Colonic mucosa (tissue), 4 donors: ENCODE measurements at regions not wholly inside any gene's neighbourhood (a gene's known extent, or its start where the extent isn't known, plus 50 kb on each side); places are given as distances from the start of the nearest gene placed in this dataset.

Experiments
- DNase-seq: peaks from one replicate; pipeline ENCODE4 v3.0.0-alpha.2; 2020
- H3K27ac ChIP-seq: fragments of 200-600 bp; one replicate; pipeline ENCODE4 v1.8.0; 2021
- H3K27me3 ChIP-seq: fragments of 200-600 bp; one replicate; pipeline ENCODE4 v1.8.0; 2021
- H3K36me3 ChIP-seq: fragments of 200-600 bp; one replicate; pipeline ENCODE4 v1.8.0; 2021
- H3K4me1 ChIP-seq: fragments of 200-600 bp; one replicate; pipeline ENCODE4 v1.8.0; 2021; ENCODE audit warnings: mild to moderate bottlenecking
- H3K4me3 ChIP-seq: fragments of 200-600 bp; one replicate; pipeline ENCODE4 v1.8.0; 2021
- H3K9ac ChIP-seq, 2 donors: one replicate each; pipeline ENCODE4 v1.7.0; 2013; ENCODE audit warnings: control low read depth in 2 of 2, low read depth in 2 of 2, low read length in 2 of 2
- H3K9me3 ChIP-seq: fragments of 200-600 bp; one replicate; pipeline ENCODE4 v1.8.0; 2021
- intact Hi-C: fragments of 100-400 bp; cut with DNase I; formaldehyde crosslinking; loops from one replicate; pipeline ENCODE4 v1.14.1; 2022
- TF ChIP-seq, protein P1 (sequence below): fragments of 200-600 bp; IDR thresholded peaks from one replicate; pipeline ENCODE4 v1.8.0; 2022; ENCODE audit warnings: antibody characterized with exemption, mild to moderate bottlenecking
- donor health status: healthy.
- donor health status: DM: no; HTN: no; CAD: no.
- donor health status: DM: no; HTN: no; CAD: no.

- Histone ChIP-seq H3K27me3 (no peaks in the 10 kb centered on the region), H3K27ac (no peak overlapping the region), H3K9me3 (no peaks in the 10 kb centered on the region), H3K36me3 (no peaks in the 10 kb centered on the region), H3K4me3 (no peak overlapping the region), H3K4me1 (no peaks in the 10 kb centered on the region), H3K9ac (no peak overlapping the region)
- no peak for DNase-seq
- TF ChIP-seq, protein P1, sequence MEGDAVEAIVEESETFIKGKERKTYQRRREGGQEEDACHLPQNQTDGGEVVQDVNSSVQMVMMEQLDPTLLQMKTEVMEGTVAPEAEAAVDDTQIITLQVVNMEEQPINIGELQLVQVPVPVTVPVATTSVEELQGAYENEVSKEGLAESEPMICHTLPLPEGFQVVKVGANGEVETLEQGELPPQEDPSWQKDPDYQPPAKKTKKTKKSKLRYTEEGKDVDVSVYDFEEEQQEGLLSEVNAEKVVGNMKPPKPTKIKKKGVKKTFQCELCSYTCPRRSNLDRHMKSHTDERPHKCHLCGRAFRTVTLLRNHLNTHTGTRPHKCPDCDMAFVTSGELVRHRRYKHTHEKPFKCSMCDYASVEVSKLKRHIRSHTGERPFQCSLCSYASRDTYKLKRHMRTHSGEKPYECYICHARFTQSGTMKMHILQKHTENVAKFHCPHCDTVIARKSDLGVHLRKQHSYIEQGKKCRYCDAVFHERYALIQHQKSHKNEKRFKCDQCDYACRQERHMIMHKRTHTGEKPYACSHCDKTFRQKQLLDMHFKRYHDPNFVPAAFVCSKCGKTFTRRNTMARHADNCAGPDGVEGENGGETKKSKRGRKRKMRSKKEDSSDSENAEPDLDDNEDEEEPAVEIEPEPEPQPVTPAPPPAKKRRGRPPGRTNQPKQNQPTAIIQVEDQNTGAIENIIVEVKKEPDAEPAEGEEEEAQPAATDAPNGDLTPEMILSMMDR = no peak
- intact Hi-C loops = no loop called here
Measured at GRCh38 chr11:57126766-57127400, 54.9 kb upstream of the LRRC55 start.

DNA sequence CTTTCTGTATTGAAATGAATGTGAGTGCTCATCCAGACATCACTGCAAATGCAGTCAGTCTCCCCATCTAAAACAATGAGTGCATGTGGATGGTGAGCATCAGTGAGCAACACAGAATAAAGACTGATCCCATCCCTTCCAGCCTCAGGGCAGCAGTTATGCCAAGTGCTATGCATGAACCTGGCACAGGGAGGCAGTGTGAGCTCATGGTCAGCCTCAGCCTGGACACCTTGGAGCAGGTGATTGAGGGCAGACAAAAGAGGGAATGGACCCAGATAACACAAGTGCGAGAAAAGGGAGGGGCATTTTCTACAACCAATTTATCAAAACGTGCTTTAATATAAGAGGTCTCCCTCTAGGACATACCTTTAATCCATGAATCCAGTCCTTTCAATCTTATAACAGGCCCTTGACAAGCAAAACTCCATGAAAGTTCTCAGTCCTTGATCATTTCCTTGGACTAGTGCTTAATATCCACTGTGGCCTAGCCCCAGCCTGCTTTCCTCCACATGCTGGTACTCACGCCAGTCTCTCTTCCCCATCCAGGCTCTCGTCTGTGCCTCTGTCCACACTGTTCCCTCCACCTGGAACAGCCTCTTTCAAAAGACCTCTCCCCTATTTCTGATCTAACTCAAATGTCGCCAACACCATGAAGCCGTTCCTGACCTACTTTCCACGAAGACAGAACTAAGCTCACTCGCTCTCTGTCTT is 50.5 kb upstream of the LRRC55 start:
- H3K27me3 ChIP-seq = no peaks in the 10 kb centered on the region
- TF ChIP-seq, protein P1 = peak; percentile 42
- no peak overlapping the region for H3K9ac ChIP-seq
- H3K4me1 ChIP-seq = no peaks in the 10 kb centered on the region
- intact Hi-C loops = loop anchor here (2.0 to 5.0 kb wide), 2 partner anchors 118 to 289 kb away; no protein-coding TSS in a partner anchor
- no peaks in the 10 kb centered on the region for H3K36me3 ChIP-seq
- H3K4me3 ChIP-seq = no peak overlapping the region
- H3K27ac ChIP-seq = no peak overlapping the region
- H3K9me3 ChIP-seq = no peaks in the 10 kb centered on the region
- peak; percentile 32 for DNase-seq
